ENCODE measurements at regions not wholly inside any gene's neighbourhood (a gene's known extent, or its start where the extent isn't known, plus 50 kb on each side); places are given as distances from the start of the nearest gene placed in this dataset.

- Histone ChIP-seq H3K27ac (replicated peaks) (no peak overlapping the region), H3K27me3 (ENCODE audit: insufficient read depth, poor library complexity, severe bottlenecking) (no peaks in the 10 kb centered on the region), H3K4me3 (replicated peaks; ENCODE audit: insufficient read depth, low read length) (no peak overlapping the region)
- no peak for DNase-seq (ENCODE audit: low read depth in 1 of 2, low spot score in 1 of 2)
- no peak for TF ChIP-seq GABPA (IDR thresholded peaks at IDR 0.05; ENCODE audit: low read depth)
- no peak for TF ChIP-seq CTCF (IDR thresholded peaks at IDR 0.05; ENCODE audit: insufficient read depth, low read length)
- no peak for TF ChIP-seq REST (IDR thresholded peaks at IDR 0.05; ENCODE audit: insufficient replicate concordance, low read depth)
- TF ChIP-seq SPI1 (IDR thresholded peaks at IDR 0.05; ENCODE audit: borderline replicate concordance, low read depth), result no peak
- no peak for TF ChIP-seq POLR2AphosphoS5 (IDR thresholded peaks at IDR 0.05; ENCODE audit: low read depth)
Measured at GRCh38 chr4:136311774-136312173, 1220.5 kb downstream of the PCDH18 start.

- Histone ChIP-seq H3K27me3 (ENCODE audit: insufficient read depth, poor library complexity, severe bottlenecking) (no peaks in the 10 kb centered on the region), H3K27ac (replicated peaks) (no peak overlapping the region), H3K4me3 (replicated peaks; ENCODE audit: insufficient read depth, low read length) (no peak overlapping the region)
- TF ChIP-seq SPI1 (IDR thresholded peaks at IDR 0.05; ENCODE audit: borderline replicate concordance, low read depth), result no peak
- no peak for TF ChIP-seq CTCF (IDR thresholded peaks at IDR 0.05; ENCODE audit: insufficient read depth, low read length)
- no peak for TF ChIP-seq GABPA (IDR thresholded peaks at IDR 0.05; ENCODE audit: low read depth)
- TF ChIP-seq POLR2AphosphoS5 (IDR thresholded peaks at IDR 0.05; ENCODE audit: low read depth), result no peak
- no peak for TF ChIP-seq REST (IDR thresholded peaks at IDR 0.05; ENCODE audit: insufficient replicate concordance, low read depth)
- DNase-seq (ENCODE audit: low read depth in 1 of 2, low spot score in 1 of 2), result no peak
Measured at GRCh38 chr4:136307765-136308164, 1224.5 kb downstream of the PCDH18 start.

- TF ChIP-seq CTCF (IDR thresholded peaks at IDR 0.05; ENCODE audit: insufficient read depth, low read length), result no peak
- no peak for TF ChIP-seq REST (IDR thresholded peaks at IDR 0.05; ENCODE audit: insufficient replicate concordance, low read depth)
- TF ChIP-seq GABPA (IDR thresholded peaks at IDR 0.05; ENCODE audit: low read depth), result no peak
- TF ChIP-seq SPI1 (IDR thresholded peaks at IDR 0.05; ENCODE audit: borderline replicate concordance, low read depth), result no peak
- TF ChIP-seq POLR2AphosphoS5 (IDR thresholded peaks at IDR 0.05; ENCODE audit: low read depth), result no peak
- H3K4me3 ChIP-seq (replicated peaks; ENCODE audit: insufficient read depth, low read length), result no peak overlapping the region
- no peak overlapping the region for H3K27ac ChIP-seq (replicated peaks)
- no peak for DNase-seq (ENCODE audit: low read depth in 1 of 2, low spot score in 1 of 2)
- no peaks in the 10 kb centered on the region for H3K27me3 ChIP-seq (ENCODE audit: insufficient read depth, poor library complexity, severe bottlenecking)
Measured at GRCh38 chr4:136306361-136306760, 1225.9 kb downstream of the PCDH18 start.

All from HL-60 (cell line).